ENCODE measurements at regions not wholly inside any gene's neighbourhood (a gene's known extent, or its start where the extent isn't known, plus 50 kb on each side); places are given as distances from the start of the nearest gene placed in this dataset.

DNA sequence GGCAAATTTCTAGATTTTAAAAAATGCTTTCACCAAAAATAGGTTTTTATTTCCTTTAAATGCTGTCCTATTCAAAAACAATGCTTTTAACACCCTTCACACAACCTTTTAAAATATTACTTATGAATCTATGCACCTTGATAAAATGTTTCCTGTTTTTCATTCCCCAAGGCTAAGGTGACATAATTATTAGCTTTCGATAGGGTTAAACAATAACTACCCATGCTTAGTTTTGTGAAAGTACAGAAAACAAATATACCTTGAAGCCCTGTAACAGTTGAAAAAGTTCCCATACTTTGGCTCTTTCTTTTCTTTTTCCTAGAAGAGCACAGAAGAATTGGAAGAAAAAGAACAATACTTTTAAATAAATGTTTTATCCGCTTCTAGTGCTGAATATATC is 54.9 kb upstream of the ITPRID2 start:
- DNase-seq (ENCODE audit: low spot score), result no peak

GRCh38 chr2:181837563-181837962 is 54.0 kb upstream of the ITPRID2 start:
- no peak for DNase-seq (ENCODE audit: low spot score)

DNA sequence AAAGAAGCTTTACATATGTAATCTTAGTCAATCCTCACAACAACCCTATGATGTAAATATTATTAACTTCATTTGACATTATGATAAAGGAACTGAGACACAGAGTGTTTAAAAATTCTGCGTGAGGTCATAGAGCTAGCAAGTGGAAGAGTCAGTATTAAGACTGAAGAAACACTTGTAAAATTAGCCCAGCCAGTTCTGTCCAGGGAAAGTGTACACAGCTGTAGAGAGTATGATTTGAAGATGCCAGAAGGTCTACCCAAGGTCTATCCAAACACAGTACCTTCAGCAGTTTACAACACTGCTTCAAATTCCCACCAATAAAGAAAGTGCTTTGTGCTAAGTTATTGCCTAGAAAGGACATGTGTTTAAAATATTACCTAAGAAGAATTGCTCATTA is 51.7 kb upstream of the ITPRID2 start:
- DNase-seq (ENCODE audit: low spot score), result no peak

DNA sequence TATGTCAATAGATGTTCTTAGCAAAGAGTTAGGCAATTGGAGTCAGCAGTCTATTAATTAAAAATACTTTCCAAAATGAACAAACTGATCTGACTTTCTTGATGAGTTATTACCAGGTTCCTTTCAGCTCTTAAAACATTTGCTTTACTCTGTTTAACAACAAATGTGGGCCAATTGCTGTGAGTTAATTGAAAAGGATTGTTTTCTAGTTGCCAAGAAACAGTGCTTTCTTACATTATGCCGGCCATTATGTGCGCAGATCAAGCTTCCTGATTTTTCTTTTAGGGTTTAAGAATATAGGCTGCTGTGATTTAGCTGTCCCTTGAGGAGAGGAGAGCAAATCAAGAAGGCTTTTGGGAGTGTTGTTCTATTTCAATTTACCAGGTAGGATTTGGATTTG is 50.5 kb upstream of the ITPRID2 start:
- no peak for DNase-seq (ENCODE audit: low spot score)

Data from COLO829 (cell line).